DND-41 (cell line): ENCODE measurements at regions not wholly inside any gene's neighbourhood (a gene's known extent, or its start where the extent isn't known, plus 50 kb on each side); places are given as distances from the start of the nearest gene placed in this dataset.

Source experiments
- CTCF ChIP-seq: IDR thresholded peaks from 2 replicates; pipeline ENCODE4 v1.5.1; 2012; ENCODE audit warnings: borderline replicate concordance, low read length, moderate library complexity, mild to moderate bottlenecking; ENCODE audit not compliant: poor library complexity, severe bottlenecking; ENCODE audit errors: extremely low read depth
- EZH2 ChIP-seq: IDR thresholded peaks from 3 replicates; pipeline ENCODE4 v1.6.1; 2012; ENCODE audit warnings: borderline replicate concordance, low read depth, mild to moderate bottlenecking, moderate library complexity, low read length, inconsistent platforms; ENCODE audit not compliant: severe bottlenecking

DNA sequence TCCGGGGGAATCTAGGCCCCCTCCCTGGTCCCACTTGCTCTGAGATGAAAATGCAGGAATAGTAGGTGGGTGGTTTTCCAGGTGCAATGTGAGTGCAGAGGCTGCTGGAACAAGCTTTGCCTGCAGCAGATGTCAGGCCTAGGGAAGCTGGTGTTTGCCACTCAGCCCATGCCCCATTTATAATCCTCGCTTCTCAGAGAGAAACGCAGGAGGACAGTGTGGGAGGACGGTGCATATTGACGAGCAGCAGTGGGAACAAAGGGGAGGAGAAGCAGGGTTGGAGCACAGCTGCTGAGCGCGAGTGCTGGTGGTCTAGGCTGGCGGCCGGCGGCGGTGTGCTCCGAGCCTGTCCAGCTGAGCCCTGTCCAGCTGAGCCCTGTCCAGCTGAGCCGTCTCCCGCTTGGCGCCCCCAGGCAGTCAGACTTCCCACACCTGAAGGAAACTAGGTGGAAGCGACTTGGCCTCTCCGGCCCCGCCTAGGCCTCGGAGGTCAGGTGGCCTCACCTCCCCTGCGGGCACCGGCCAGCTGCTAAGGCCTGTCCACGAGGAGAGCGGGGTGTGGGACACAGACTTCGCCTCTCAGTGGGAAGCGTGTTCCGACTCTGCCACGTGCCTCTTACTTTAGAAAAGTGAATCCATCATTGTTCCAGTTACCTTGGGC is 49.7 kb upstream of the FRMD1 start:
- no peak for TF ChIP-seq CTCF
- no peak for TF ChIP-seq EZH2
